Left ventricle myocardium superior (tissue), 1 donor: ENCODE measurements at regions not wholly inside any gene's neighbourhood (a gene's known extent, or its start where the extent isn't known, plus 50 kb on each side); places are given as distances from the start of the nearest gene placed in this dataset.

Experiments used
- ATAC-seq: fragments of 200-7000 bp; cut with Tn5 transposase; one replicate; pipeline ENCODE4 v1.9.1; 2020; ENCODE audit warnings: mild to moderate bottlenecking, moderate library complexity
- DNase-seq: peaks from one replicate; pipeline ENCODE4 v3.0.0-alpha.2; 2020
- intact Hi-C: fragments of 100-400 bp; cut with micrococcal nuclease; formaldehyde crosslinking; loops from one replicate; pipeline ENCODE4 v1.11.0; 2022
- donor health status: DM: no; HTN: yes; CAD: no; lungs with severe emphysema.

DNA sequence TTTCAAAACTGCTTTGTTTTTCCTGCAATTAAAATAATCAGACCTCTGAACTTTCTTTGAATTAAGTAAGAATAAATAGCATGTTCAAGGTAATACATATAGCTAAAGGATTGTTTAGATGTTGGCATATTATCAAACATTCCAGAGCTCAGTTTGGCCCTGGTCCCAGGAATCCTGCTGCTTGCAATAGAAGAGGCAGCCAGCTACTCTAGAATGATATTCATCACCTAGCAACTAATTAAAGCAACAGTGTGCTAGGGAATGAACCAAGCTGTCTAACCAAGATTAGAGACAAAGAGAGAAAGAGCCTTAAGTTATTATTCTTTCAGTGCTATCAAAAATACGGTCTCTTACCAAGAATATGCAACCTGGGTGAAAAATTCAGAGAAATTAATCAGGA is 460.9 kb downstream of the GABRG1 start:
- DNase-seq (peak; percentile 64), ATAC-seq (peak; percentile 99)
- intact Hi-C loops: no loop called here

DNA sequence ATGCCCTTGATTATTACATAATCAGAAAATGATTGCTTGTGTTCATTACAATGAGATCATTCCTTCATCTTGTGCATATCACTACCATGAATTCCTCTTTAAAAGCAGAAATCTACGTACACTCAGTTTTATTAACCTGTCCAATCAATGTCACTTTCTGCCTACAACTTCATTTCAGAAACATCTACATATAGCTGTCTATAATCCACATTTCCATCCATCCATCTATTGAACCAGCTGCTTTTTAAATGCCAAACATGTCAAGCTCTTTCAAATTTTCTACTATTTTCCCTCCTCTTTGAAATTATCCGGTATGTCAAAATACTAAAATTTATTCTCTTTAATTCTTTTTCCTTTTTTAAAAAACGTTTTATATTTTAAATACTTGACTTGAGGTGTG is 462.0 kb downstream of the GABRG1 start:
- no peak for DNase-seq

DNA sequence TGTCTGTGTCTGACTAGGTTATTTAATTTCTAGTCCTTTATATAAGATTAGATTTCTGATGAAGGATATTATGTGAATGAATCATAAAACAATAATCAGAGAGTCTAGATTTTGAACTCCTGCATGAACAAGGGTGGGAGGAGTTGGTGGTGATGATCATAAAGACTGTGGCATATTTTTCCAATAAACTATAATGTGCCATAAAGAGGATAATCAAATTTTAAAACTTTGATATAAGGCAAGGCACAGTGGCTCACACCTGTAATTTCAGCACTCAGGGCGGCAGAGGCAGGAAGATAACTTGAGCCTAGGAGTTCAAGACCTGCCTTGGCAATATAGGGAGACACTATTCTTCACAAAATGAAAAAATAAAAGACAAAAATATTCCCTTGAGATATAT is 473.3 kb downstream of the GABRG1 start:
- ATAC-seq (no peak), DNase-seq (no peak)
- intact Hi-C loops: no loop called here

More for the DNA sequence above, 462.0 kb downstream of the GABRG1 start:
- ATAC-seq: no peak
- intact Hi-C loops: no loop called here

DNA sequence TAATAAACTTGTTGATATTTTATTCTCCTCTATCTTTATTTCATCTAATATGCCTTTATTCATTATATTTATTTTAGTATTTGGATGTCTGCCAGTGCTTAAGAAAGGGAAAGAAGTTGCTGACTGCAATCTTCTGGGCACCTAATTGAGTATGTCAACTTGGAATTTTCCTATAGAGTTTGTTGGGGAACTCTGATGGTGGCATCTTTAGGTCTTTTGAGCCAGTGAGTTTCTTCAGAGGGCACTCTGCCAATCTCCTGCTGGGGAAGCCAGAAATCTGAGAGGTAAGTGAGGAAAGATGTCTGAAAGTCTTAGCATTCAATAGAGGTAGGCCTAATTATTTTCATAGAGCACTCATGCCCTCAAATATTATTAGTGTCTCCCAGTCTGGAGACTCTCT is 475.0 kb downstream of the GABRG1 start:
- no peak for DNase-seq
- ATAC-seq: no peak
- intact Hi-C loops: no loop called here

DNA sequence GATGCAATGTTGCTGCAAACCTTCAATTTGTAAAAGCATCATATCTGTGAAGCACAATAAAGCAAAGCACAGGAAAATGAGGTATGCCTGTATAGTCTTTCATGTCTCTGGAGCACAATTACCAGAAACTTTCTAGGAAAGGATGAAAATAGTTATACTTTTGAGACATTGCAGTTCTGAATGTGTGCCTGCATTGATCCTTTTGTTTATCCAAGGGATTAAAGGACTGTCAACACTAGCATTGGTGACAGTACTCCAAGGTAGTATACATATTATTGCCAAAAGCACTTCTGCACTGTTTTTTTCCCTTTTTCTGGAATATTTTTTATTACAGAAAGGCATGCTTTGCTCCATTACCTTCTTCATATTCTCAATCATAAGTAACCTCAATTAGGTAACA is 476.0 kb downstream of the GABRG1 start:
- intact Hi-C loops: no loop called here
- DNase-seq: no peak
- no peak for ATAC-seq

DNA sequence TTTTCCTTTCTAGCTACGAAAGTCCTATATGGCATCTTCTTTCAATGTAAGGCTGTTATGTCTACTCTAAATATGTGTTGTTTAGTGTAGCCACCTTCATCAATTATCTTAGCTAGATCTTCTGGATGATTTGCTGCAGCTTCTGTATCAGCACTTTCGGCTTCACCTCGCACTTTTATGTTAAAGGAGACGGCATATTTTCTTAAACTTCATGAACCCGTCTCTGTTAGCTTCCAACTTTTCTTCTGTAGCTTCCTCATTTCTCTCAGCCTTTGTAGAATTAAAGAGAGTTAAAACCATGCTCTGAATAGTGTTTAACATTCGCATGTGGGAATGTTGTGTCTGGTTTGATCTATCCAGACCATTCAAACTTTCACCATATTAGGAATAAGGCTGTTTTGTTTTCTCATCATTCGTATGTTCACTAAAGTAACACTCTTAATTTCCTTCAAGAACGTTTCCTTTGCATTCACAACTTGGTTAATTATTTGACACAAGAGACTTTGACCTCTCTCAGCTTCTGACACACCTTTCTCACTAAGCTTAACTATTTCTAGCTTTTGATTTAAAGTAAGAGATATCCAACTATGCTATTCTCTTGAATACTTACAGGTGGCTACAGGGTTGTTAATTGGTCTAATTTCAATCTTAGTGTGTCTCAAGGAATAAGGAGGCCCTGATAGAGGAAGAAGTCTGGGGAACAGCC is 476.8 kb downstream of the GABRG1 start:
- no peak for ATAC-seq
- DNase-seq: no peak
- intact Hi-C loops: no loop called here

DNA sequence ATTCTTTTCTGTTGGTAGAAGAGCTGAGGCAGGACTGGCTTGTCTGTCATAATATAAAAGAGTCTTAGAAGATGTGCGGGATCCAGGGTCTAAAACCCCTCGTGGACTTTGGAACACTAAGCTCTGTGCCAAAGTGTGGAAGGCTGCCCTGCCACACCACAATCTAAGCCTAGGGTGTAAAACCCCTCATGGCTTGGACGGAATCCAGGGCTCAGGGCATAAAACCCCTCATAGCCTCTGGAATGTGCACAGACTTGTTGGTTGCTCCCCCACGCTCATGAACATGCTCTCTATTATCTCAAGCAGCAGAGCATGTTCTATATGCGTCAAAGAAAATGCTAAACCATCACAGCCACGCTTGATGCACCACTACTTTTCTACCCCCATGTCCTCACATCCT is 483.6 kb downstream of the GABRG1 start:
- DNase-seq (no peak), ATAC-seq (no peak)
- intact Hi-C loops: no loop called here

DNA sequence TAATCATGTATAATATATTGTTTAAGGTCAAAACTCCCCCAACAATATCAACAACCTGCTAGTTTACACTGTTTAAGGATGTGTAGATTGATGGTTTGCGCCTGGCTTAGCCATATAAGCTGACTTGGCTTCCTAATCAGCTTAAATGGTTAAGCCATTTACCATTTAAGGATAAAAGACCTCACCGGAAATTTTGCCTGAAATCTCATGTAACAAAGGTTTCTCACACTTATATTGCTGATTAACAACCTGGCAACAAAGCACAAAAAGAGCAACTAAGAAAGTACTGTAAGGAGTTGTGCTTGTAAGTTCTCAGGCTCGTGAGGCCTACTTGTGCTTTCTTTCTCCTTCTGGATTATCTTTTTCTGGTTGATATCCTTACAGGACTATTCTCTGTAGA is 485.2 kb downstream of the GABRG1 start:
- DNase-seq: no peak
- intact Hi-C loops: no loop called here
- ATAC-seq: no peak

DNA sequence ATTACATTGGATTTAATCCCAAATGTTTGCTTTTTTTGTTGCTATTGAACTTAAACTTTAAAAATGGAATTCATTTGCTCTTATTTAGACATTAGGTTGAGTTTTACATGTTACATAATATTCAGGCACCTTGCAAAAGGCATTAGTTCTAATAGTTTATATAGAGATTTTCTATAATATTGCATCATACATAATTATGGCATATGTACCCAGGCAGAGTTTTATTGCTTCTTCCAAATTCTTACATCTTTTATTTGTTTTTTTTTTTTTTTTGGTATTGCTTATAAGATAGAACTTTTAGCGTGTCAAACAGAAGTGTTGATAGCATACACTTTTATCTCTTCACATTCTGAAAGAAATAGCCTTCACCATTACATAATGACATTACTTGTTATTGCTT is 487.7 kb downstream of the GABRG1 start:
- DNase-seq (no peak), ATAC-seq (no peak)
- intact Hi-C loops: no loop called here

DNA sequence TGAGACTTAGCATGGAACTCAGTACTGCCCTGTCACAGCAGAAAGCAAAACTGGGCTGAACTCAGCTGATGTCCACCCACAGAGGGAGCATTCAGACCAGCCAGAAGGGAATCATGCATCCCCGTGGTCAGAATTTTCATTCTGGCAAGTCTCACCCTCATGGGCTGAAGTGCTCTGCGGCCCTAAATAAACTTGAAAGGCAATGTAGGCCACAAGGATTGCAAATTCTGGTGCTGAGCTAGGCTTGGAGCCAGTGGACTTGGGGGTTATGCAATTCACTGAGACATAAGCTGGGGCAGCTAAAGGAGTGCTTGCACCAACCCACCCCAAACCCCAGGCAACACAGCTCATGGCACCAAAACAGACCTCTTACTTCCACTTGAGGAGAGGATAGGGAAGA is 494.1 kb downstream of the GABRG1 start:
- DNase-seq: no peak
- ATAC-seq: no peak
- intact Hi-C loops: no loop called here

DNA sequence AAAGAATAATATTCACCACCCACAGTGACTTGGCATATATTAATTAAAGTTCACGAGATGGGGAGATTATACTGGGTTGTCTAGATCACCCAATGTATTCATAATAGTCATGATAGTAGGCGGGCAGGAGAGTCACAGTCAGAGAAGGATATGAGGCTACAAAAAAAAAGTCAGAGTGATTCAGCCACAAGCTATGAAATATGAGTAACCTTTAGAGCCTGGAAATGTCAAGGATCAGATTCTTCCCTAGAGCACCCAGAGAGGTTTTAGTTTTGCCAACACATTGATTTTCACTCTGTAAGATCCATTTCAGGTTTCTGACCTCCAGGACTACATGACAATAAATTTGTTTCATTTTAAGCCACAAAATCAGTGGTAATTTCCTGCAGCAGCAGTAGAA is 501.9 kb downstream of the GABRG1 start:
- DNase-seq: no peak
- ATAC-seq: no peak
- intact Hi-C loops: no loop called here

DNA sequence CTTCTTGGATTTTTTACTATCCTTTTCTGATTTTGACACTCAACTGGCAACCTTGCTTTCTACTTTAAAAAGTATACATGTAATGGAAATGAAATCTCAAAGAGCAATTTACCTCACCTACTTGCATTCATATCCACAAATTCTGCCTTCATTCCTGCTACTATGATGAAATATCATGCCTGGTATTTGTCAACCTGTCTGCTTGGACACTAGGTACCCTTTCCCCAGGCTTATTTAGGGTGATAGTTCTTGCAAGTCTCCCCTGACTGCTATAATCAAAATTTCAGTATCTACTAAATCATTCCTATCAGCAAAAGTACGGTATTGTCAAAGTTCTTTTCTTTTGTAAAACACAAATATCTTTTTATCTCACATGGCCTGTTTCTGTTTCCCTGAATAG is 503.0 kb downstream of the GABRG1 start:
- no peak for ATAC-seq
- intact Hi-C loops: no loop called here

DNA sequence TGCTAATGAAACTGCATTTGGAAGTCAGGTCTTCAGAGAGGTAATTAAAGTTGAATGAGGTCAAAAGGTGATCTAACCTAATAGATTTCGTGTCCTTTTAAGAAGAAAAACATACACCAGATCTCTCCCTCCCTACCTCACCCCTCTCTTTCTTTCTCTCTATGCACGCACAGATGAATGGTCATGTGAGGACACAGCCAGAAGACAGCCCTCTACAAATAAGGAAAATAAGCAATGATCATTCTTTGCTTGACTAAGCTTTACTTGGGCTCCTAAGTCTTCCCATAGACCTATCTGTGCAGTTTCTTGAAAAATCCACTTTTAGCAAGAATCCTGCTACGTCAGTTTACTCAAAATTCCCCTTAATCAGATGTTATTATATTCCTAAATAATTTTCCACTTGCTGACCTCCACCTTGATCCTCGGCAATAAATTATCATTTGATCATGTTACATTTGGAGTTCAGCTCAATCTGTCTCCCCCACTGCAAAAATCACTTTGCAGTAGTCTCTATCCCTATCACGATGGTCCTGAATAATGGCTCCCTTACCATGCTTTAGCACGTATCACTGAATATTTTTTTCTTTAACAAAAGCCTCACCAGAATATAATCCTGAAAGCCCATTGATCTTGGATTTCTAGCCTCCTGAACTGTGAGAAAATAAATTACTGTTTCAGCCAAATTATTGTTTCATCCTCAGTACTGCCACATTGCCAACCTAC is 527.3 kb downstream of the GABRG1 start:
- ATAC-seq: no peak
- no peak for DNase-seq
- intact Hi-C loops: no loop called here

More for the DNA sequence above, 503.0 kb downstream of the GABRG1 start:
- DNase-seq: no peak

DNA sequence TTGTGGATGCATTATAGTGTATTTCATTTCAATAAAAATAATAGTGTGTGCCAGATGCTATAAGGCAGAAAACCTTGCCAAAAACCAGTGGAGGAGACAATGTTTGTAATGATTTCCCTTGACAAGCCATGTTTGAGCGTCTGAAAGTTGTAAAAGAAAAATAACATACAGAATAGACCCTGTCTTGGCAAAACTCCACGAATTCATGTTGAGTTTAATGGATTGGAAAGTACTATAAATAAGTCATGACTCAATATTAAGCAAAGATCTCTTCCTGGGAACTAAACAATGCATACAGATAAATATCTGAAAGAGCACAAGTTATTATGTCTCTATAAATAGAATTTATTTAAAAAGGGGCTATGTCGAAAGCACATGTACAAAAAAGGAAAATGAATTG is 543.5 kb downstream of the GABRG1 start:
- intact Hi-C loops: no loop called here
- DNase-seq (no peak), ATAC-seq (no peak)

DNA sequence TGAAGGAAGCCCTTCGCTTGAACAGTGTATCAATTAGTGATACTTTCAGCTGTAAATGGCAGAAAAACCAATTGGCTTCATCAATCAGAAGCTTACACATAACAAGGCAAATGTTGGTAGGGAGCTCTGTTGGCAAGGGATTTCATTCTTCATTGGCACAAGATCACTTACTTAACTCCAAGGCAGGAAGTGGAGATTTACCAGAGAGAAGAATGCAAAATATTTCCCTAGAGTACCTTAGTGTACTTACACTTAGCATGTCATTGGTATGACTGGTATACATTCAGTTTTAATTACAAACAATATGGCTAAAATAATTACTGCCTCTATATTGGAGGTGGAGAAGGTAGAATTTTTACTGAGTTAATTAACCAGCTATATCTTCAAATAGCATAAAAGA is 545.0 kb downstream of the GABRG1 start:
- DNase-seq: no peak
- intact Hi-C loops: no loop called here
- ATAC-seq: no peak

DNA sequence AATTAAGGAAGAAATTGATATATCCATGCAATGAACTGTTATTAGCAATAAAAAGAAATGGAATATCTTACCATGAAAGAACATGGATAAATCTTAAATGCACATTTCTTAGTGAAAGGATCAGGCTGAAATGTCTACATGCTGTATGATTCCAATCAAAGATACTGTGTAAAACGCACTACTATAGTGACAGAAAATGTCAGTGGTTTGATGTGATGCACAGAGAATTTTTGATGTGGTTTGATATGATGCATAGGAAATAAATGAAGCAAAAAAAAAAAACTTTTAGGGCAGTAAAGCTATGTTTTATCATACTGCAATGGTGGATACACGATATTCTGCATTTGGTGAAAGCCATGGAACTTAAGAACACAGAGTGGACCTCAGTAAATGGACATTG is 547.6 kb downstream of the GABRG1 start:
- DNase-seq: no peak
- no peak for ATAC-seq
- intact Hi-C loops: no loop called here

DNA sequence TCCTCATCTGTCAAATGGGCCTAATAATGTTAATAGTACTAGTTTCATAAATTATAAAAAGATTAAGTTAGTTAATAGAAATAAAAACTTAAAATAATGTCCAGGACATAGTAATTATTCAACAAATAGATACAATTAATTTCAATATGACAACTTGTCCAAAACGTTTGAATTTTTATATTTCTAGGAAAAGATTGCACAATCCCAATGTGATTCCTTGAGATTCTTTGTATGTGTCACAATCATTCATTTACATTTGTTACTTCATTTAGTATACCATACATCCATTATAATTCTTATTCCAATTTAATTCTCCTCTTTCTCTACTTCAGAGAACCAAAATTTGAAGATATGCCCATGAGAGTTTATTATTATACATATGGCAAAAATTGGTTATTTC is 554.2 kb downstream of the GABRG1 start:
- intact Hi-C loops: no loop called here
- ATAC-seq: no peak
- DNase-seq: no peak

DNA sequence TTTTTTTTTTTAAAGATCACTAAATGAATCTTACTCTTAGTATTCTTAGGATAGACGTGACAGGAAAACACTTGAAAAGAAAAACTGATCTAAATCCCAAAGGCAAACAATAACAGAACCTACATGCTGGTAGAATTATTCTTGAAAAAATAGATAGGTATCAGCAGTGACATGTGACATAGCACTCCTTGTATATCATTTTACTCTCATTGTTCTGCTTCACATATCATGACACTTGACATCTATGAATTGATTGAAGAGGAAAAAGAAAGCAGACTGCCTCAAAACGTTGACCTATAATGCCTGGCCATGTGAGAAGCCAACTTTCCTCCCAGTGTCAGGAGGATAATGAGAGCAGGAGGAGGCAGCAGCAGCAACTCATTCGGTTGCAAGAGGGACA is 555.2 kb downstream of the GABRG1 start:
- ATAC-seq: no peak
- no peak for DNase-seq
- intact Hi-C loops: no loop called here

DNA sequence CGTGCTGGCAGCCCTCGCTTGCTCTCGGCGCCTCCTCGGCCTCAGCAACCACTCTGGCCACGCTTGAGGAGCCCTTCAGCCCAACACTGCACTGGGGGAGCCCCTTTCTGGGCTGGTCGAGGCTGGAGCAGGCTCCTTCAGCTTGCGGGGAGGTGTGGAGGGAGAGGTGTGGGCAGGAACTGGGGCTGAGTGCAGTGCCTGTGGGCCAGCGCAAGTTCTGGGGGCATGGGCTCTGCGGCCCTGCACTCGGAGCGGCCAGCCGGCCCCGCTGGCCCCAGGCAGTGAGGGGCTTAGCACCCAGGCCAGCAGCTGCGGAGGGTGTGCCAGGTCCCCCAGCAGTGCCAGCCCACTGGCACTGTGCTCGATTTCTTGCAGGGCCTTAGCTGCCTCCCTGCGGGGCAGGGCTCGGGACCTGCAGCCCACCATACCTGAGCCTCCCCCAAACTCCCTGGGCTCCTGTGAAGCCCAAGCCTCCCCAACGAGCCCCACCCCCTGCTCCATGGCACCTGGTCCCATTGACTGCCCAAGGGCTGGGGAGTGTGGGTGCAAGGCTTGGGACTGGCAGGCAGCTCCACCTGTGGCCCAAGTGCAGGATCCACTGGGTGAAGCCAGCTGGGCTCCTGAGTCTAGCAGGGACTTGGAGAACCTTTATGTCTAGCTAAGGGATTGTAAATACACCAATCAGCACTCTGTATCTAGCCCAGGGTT is 556.8 kb downstream of the GABRG1 start:
- intact Hi-C loops: no loop called here
- peak; percentile 17 for DNase-seq
- ATAC-seq: no peak

DNA sequence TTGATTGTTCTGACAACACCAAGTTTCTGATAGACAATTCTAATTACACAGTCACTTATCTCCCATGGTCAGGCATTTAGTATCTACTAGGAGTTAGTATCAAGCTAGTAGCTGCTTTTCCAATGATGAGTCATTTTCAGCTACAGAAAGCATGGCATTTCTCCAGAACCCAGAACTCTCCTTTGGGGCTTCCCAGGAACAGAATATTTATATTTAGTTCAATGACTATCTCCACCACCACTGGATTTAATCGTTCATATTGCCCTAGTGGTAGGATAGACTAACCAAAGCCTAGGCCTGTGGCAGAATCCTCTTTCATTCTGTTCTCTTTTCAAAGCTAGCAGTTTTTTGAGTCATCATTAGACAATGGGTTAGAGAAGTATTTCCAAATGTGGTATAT is 569.4 kb downstream of the GABRG1 start:
- DNase-seq (no peak), ATAC-seq (peak; percentile 60)
- intact Hi-C loops: no loop called here
